ENCODE measurements at regions not wholly inside any gene's neighbourhood (a gene's known extent, or its start where the extent isn't known, plus 50 kb on each side); places are given as distances from the start of the nearest gene placed in this dataset.

- no peak overlapping the region for H2BK5ac ChIP-seq (ENCODE audit: low read depth, low read length)
- CTCF ChIA-PET (ENCODE audit: partially characterized antibody), result interaction anchor here (1.3 kb wide), 1 partner anchor 10 kb away, joined by 3 read pairs; no protein-coding TSS in a partner anchor
These were observed 120.4 kb downstream of the EMX2 start for GRCh38 chr10:117662751-117663540.

More at GRCh38 chr10:117662751-117663540, 120.4 kb downstream of the EMX2 start:
- no peaks in the 10 kb centered on the region for H4K20me1 ChIP-seq (replicated peaks in 1 of 2; ENCODE audit: control insufficient read depth in 1 of 2, insufficient read depth in 2 of 2, low read length in 2 of 2)
- H3K27me3 ChIP-seq (replicated peaks in 1 of 4; ENCODE audit: control insufficient read depth in 3 of 4, extremely low read depth in 1 of 4, insufficient read depth in 3 of 4, low read length in 3 of 4), result no peaks in the 10 kb centered on the region
- no peak overlapping the region for H3K14ac ChIP-seq (ENCODE audit: insufficient read length)
- WGBS, 2 experiments (ENCODE audit: extremely low coverage in 1 of 2, insufficient coverage in 1 of 2, insufficient read length in 1 of 2, insufficient replicate concordance in 2 of 2, low coverage in 1 of 2, low lambda C conversion rate in 2 of 2, missing lambda C conversion rate in 1 of 2), result 86% methylated on average over 7 of the region's 7 CpGs; no CpG with 5 or more reads in 1 of the 2 experiments
- TF ChIP-seq TCF12 (IDR thresholded peaks at IDR 0.05; ENCODE audit: low read depth, low read length), result no peak
- no peak for TF ChIP-seq GTF2F1 (IDR thresholded peaks at IDR 0.05; ENCODE audit: borderline replicate concordance, low read depth, low read length)
- no peak for TF ChIP-seq SP2 (IDR thresholded peaks at IDR 0.05; ENCODE audit: low read length)
- TF ChIP-seq CBX8 (IDR thresholded peaks at IDR 0.05; ENCODE audit: borderline replicate concordance, low read depth, low read length), result no peak
- TF ChIP-seq CEBPB (IDR thresholded peaks at IDR 0.05; ENCODE audit: low read depth, low read length), result no peak
- no peak for TF ChIP-seq KDM4A (IDR thresholded peaks at IDR 0.05; ENCODE audit: low read depth, low read length, severe bottlenecking)
- no peak for TF ChIP-seq SP4 (IDR thresholded peaks at IDR 0.05; ENCODE audit: low read length)
- no peak for TF ChIP-seq ZNF274 (IDR thresholded peaks at IDR 0.05; ENCODE audit: borderline replicate concordance, extremely low read depth, low read length)
- TF ChIP-seq CREB1 (IDR thresholded peaks at IDR 0.05), result no peak
- no peak for TF ChIP-seq POLR2A (IDR thresholded peaks at IDR 0.05; ENCODE audit: control extremely low read depth in 1 of 2, low read depth in 2 of 2, low read length in 2 of 2)
- TF ChIP-seq, protein P1, sequence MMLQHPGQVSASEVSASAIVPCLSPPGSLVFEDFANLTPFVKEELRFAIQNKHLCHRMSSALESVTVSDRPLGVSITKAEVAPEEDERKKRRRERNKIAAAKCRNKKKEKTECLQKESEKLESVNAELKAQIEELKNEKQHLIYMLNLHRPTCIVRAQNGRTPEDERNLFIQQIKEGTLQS (IDR thresholded peaks at IDR 0.05; ENCODE audit: insufficient read depth, low read depth, low read length), result no peak
- TF ChIP-seq TBP (IDR thresholded peaks at IDR 0.05; ENCODE audit: low read depth, low read length), result no peak
- TF ChIP-seq CBX5 (IDR thresholded peaks at IDR 0.05; ENCODE audit: low read depth, low read length), result no peak
- no peaks in the 10 kb centered on the region for H3K23me2 ChIP-seq (ENCODE audit: low read depth, low read length)
- H4K5ac ChIP-seq (ENCODE audit: insufficient read length, low read depth, low read length), result no peak overlapping the region
- H2BK15ac ChIP-seq (ENCODE audit: low read length), result no peak overlapping the region
- peak in 1 of 2 experiments; percentile 26 for DNase-seq (ENCODE audit: low read depth in 1 of 2, low spot score in 2 of 2)
- H3K79me1 ChIP-seq (ENCODE audit: low read depth, low read length), result no peaks in the 10 kb centered on the region
- no peak overlapping the region for H3K4ac ChIP-seq (replicated peaks; ENCODE audit: insufficient read length, low read depth, low read length)
- no peak overlapping the region for H3K23ac ChIP-seq (ENCODE audit: insufficient read length)
- no peak for FAIRE-seq
- no peaks in the 10 kb centered on the region for H3K79me2 ChIP-seq (ENCODE audit: control insufficient read depth in 1 of 2, insufficient read depth in 2 of 2, low read length in 2 of 2)
- no peak overlapping the region for H4K8ac ChIP-seq (ENCODE audit: extremely low read depth, insufficient read depth, low read length)
- POLR2A ChIA-PET (ENCODE audit: partially characterized antibody), result no interaction called here
- H2AK5ac ChIP-seq (ENCODE audit: low read depth, low read length), result no peak overlapping the region
- no peak overlapping the region for H2AFZ ChIP-seq (ENCODE audit: low read length)
- H3K4me1 ChIP-seq (replicated peaks in 1 of 4; ENCODE audit: control insufficient read depth in 3 of 4, insufficient read depth in 4 of 4, low read length in 3 of 4), result no peaks in the 10 kb centered on the region
- no peak overlapping the region for H2BK20ac ChIP-seq (ENCODE audit: low read length)
- no peak overlapping the region for H3K56ac ChIP-seq (replicated peaks; ENCODE audit: insufficient read length, low read depth, low read length)
- H3K27ac ChIP-seq (ENCODE audit: low read depth, low read length), result no peak overlapping the region
- no peak overlapping the region for H3K4me3 ChIP-seq (ENCODE audit: extremely low read depth in 1 of 4, insufficient read depth in 2 of 4, low read depth in 3 of 4, low read length in 4 of 4)
- no peak overlapping the region for H3K18ac ChIP-seq (ENCODE audit: extremely low read depth, low read length)
- no peak overlapping the region for H2BK120ac ChIP-seq (replicated peaks; ENCODE audit: low read depth, low read length)
- H2BK12ac ChIP-seq (ENCODE audit: low read depth, low read length), result no peak overlapping the region
- no peak overlapping the region for H3K4me2 ChIP-seq (ENCODE audit: insufficient read depth in 1 of 2, low read depth in 2 of 2, low read length in 2 of 2)
- no peak overlapping the region for H3K9ac ChIP-seq (replicated peaks in 1 of 4; ENCODE audit: extremely low read depth in 1 of 4, low read depth in 3 of 4, low read length in 3 of 4)
- no peaks in the 10 kb centered on the region for H3K9me3 ChIP-seq (ENCODE audit: insufficient read depth in 2 of 2, low read depth in 1 of 2, low read length in 1 of 2)
- no peak overlapping the region for H4K91ac ChIP-seq (replicated peaks; ENCODE audit: insufficient read length, low read length)
- no peaks in the 10 kb centered on the region for H3K36me3 ChIP-seq (ENCODE audit: control insufficient read depth in 2 of 4, insufficient read depth in 4 of 4, low read length in 3 of 4)

Data from H1 (cell line).